Stimulated activated CD4-positive, alpha-beta T cell treated with anti-CD3 and anti-CD28 coated beads, TNF-alpha, amount 100 ng/mL, for 48 hours (primary cell): ENCODE measurements at regions not wholly inside any gene's neighbourhood (a gene's known extent, or its start where the extent isn't known, plus 50 kb on each side); places are given as distances from the start of the nearest gene placed in this dataset.
"Not testable (repeated sequence)": the region's sequence is repeated elsewhere in the genome, so short reads cannot be mapped to it uniquely, and the experiment has no call there.

Source experiments
- DNase-seq, 3 donors: peaks; one replicate each; pipeline ENCODE4 v3.0.0-alpha.2; 2020; ENCODE audit warnings: low read depth in 3 of 3

DNA sequence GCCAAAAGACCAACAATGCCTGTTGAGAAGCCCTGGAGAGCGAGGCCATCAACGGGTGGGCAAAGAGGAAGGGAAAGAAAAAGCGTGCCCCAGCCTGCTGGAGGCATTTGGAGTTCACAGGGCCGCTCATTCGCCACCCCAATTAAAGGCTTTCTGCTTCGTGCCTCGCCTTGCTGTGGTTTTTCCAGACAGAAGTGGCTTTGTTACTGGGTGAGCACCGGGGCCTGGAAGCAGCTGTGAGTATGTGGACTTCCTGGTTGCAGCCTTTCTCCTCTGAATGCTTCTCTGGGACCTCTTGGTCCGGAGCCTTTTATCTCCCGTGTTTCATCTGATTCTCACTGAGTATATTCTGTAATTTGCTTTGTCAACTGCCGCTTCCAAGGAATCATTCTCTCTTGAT lies 118.1 kb upstream of the EGR2 start:
- no peak for DNase-seq

DNA sequence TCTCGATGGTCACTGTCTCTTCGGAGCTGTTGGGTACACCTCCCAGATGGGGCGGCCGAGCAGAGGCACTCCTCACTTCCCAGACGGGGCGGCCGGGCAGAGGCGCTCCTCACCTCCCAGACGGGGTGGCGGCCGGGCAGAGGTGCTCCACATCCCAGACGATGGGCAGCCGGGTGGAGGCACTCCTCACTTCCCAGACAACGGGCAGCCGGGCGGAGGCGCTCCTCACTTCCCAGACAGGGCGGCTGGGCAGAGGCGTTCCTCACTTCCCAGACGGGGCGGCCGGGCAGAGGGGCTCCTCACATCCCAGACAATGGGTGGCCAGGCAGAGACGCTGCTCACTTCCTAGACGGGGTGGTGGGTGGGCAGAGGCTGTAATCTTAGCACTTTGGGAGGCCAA lies 112.6 kb upstream of the EGR2 start:
- not testable (repeated sequence) for DNase-seq

DNA sequence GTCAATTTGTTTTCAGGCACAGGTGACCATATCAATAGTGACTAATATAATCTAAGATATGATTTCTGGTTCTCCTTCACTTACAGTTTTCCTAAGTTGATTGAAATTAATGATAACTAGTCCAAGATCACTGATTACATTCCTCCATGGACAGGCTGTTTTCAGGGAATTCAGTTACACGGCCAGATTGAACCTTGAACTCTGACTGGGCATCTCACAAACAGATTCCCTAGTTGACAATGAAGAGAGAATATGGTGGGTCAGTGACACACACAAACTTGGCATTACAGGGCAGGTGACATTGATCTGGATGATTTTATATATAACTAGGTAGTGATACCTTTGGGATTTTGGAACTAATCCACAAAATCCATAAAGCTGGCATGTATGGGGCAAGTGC lies 110.2 kb upstream of the EGR2 start:
- no peak for DNase-seq

- no peak for DNase-seq
Measured at GRCh38 chr10:62924344-62924748, 108.2 kb upstream of the EGR2 start.

GRCh38 chr10:62919776-62920175 lies 103.6 kb upstream of the EGR2 start:
- no peak for DNase-seq

GRCh38 chr10:62917475-62918238 lies 101.5 kb upstream of the EGR2 start:
- no peak for DNase-seq

- no peak for DNase-seq
Measured at GRCh38 chr10:62916141-62916603, 100.0 kb upstream of the EGR2 start.

DNA sequence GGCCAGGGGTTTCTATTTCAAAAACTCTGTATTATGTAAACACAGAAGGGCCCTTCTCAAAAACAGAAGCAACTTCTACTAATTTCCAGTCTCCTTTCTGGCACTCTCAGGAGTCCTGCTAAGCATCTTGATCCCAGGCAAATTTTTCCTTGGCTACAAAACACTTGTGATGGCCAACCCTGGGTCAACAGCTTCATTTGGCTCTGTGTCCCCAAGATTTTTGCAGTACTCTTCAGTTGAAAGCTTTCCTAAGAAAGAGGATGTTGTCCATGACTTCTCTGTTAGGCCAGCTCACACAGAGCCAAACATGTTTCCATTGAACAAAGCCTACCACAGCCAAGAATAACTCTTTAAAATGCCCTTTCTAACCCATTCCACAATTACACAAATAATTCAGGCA lies 99.0 kb upstream of the EGR2 start:
- DNase-seq, result no peak

DNA sequence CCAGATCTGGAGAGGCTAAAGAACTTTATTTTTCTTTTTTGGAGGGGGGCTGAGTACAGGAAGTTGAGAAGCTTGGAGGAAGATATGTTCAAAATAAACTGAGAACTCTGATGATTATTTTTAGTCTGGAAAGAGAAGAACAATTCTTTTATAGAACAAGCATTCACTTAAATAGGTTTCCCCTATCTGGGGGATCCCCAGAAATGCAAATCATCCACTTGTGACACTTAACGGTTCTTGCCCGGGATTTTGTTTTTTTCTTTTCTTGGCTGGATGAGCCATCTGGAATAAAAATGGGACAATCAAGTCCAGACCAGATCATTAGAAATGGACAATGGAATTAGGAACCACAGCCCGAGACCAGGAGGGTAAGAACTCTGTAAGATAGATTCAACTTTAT lies 95.9 kb upstream of the EGR2 start:
- no peak for DNase-seq

GRCh38 chr10:62911210-62911963 lies 95.2 kb upstream of the EGR2 start:
- no peak for DNase-seq

DNA sequence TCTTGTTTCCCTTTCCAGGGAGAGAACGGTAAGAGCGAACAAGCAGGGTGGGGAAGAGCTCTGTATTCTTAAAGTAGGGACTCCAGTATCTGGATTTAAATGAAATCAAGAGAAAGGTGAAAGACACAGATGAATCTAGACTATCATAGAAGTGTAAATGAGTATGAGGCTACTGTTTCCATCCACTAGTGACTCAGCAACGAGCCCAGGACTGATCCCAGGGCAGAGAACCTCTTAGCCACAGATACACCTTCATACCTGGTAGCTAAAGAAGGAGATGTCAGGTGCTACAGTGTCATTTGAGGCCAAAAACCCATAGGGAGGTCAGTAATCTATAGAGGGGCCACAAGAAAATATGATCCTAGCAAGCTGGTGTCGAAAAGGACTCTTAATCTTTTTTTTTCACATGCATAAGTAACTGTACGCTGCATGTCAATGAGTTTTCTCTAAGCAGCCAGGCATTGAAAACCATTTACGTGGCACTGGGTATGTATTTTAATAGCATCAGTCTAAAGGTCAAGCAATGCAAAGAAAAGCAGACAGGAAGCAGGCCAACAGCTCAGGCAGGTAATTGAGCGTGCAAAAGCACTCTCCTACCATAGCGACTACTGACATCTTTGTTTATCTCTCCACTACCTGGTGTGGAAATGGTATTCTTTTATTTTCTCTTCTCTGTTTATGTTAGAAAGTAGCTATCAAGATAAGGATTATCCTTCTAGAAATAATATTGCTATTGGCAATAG lies 91.5 kb upstream of the EGR2 start:
- DNase-seq, result no peak

DNA sequence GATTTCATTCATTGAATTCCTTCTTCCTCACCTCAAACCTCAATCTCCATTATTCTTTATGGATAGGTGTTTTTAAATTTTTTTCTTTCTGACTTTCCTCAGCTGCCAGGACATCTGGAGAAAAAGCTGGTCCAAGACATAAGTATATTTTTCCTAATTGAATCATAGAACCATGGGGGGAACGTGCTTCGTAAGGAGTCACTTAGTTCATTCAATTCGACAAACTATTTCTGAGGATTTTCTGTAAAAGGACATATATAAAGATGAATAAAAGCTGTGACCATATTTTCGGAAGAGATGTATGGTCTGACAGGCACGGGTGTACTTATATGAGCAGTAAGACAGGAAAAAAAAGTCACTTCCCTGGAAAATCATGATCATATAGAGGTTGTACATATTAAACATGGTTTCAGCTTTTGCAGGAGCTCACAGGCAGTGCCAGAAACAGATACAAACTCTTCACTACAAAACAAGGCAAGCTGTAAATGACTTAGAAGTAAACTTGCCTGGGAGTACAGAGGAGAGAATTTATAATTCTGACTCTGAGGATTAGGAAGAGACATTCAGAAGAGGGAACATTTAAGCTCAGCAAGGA lies 88.2 kb upstream of the EGR2 start:
- no peak for DNase-seq

GRCh38 chr10:62903828-62904227 lies 87.7 kb upstream of the EGR2 start:
- DNase-seq, result no peak

- no peak for DNase-seq
Measured at GRCh38 chr10:62900829-62901571, 84.8 kb upstream of the EGR2 start.

- no peak for DNase-seq
Measured at GRCh38 chr10:62899311-62899710, 83.1 kb upstream of the EGR2 start.

- DNase-seq, result no peak
Measured at GRCh38 chr10:62895063-62895462, 78.9 kb upstream of the EGR2 start.

DNA sequence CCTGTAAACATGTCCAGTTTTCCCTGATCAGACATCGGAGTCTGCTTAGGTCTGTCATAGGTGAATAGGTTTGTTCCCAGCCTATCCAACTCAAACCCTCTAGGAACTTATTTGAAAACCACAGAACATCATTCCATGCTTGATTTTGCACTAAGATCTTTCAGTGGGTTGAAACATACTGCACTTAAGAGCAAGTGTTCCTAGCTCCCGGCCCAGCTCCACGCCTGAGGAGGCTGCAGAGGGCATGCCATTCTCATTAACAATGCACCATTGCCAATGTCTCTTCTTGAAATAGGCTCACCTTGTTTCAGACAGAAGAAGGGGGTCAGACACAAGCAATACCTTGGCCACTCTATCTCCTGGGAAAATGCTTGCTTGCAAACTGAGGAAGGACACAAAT lies 78.0 kb upstream of the EGR2 start:
- DNase-seq, result no peak

- no peak for DNase-seq
Measured at GRCh38 chr10:62893036-62893435, 76.9 kb upstream of the EGR2 start.

GRCh38 chr10:62890395-62890794 lies 74.2 kb upstream of the EGR2 start:
- no peak for DNase-seq

GRCh38 chr10:62887642-62888041 lies 71.5 kb upstream of the EGR2 start:
- DNase-seq, result no peak

DNA sequence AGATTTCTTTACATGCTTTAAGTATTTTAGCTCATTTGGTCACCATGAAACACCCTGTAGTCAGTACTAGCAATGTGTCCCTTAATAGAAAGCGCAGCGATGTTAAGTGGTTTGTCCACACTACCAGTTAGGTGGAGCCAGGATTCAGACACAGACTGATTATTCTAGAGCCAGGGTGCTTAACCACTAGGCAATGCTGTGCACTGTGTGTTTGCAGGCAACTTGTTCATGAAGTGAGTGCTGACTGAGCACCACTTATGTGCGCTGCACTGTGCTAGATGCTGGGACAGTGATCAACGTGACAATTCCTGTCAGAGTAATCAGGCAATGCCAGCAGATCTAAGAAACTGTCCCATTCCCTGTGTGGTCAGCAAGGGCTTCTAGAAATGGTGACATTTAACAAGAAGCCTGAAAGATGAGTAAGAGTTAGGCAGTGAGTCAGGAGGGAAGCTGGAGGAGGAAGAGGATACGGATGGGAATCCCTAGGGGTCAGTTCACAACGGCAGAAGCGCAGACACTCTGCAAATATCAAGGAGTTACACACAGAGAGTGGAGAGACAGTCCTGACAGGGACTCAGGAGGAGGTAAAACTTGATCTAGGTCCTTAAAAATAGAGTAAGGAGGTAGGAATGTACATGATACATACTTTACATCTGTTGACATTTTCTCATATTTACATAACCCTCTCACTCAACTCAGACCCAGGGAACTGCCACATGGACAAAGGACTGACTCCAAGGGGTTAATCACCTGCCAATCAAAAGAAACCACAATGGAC lies 69.7 kb upstream of the EGR2 start:
- no peak for DNase-seq
